BJ (cell line): ENCODE measurements at regions not wholly inside any gene's neighbourhood (a gene's known extent, or its start where the extent isn't known, plus 50 kb on each side); places are given as distances from the start of the nearest gene placed in this dataset.

Experiments used
- CTCF ChIA-PET: fragments of 350-600 bp; formaldehyde crosslinking; extraction: SDS; loops from one replicate; lab custom pipeline; 2021; ENCODE audit warnings: antibody characterized with exemption, inconsistent platforms; lab: Yijun Ruan, JAX
- POLR2A ChIA-PET: fragments of 300-600 bp; sonication (Branson Sonifier 250); formaldehyde crosslinking; extraction: SDS; loops from one replicate; lab custom pipeline; 2021; ENCODE audit warnings: antibody characterized with exemption; lab: Charles Lee
- DNase-seq: peaks from one replicate; pipeline ENCODE4 v3.0.0-alpha.2; 2011; ENCODE audit warnings: low read depth
- H3K27me3 ChIP-seq: 2 replicates; pipeline ENCODE4 v1.6.0; 2011; ENCODE audit warnings: low read length; ENCODE audit not compliant: control insufficient read depth, insufficient read depth
- H3K36me3 ChIP-seq: 2 replicates; pipeline ENCODE4 v1.5.1; 2011; ENCODE audit warnings: low read length; ENCODE audit not compliant: control insufficient read depth, insufficient read depth
- H3K4me3 ChIP-seq: 2 replicates; pipeline ENCODE4 v1.5.1; 2011; ENCODE audit warnings: low read depth, mild to moderate bottlenecking, control low read depth, low read length
- CTCF ChIP-seq: IDR thresholded peaks from 2 replicates; pipeline ENCODE4 v1.5.1; 2011; ENCODE audit warnings: low read depth, mild to moderate bottlenecking, control low read depth, inconsistent platforms, low read length, moderate library complexity; ENCODE audit not compliant: insufficient read depth

GRCh38 chr4:181968371-181968770 is 274.8 kb upstream of the TENM3 start:
- no peaks in the 10 kb centered on the region for H3K36me3 ChIP-seq
- DNase-seq: no peak
- TF ChIP-seq CTCF: no peak
- H3K4me3 ChIP-seq: no peak overlapping the region
- ChIA-PET CTCF (no interaction called here), POLR2A (no interaction called here)
- no peaks in the 10 kb centered on the region for H3K27me3 ChIP-seq

GRCh38 chr4:181969151-181969550 is 274.1 kb upstream of the TENM3 start:
- Histone ChIP-seq H3K4me3 (no peak overlapping the region), H3K36me3 (no peaks in the 10 kb centered on the region), H3K27me3 (no peaks in the 10 kb centered on the region)
- CTCF ChIA-PET: no interaction called here
- POLR2A ChIA-PET: no interaction called here
- no peak for TF ChIP-seq CTCF
- no peak for DNase-seq

- Histone ChIP-seq H3K36me3 (no peaks in the 10 kb centered on the region), H3K27me3 (no peaks in the 10 kb centered on the region), H3K4me3 (no peak overlapping the region)
- TF ChIP-seq CTCF: no peak
- DNase-seq: no peak
- CTCF ChIA-PET: interaction anchor here (1.6 kb wide), 1 partner anchor 9 kb away, joined by 3 read pairs; no protein-coding TSS in a partner anchor
- POLR2A ChIA-PET: no interaction called here
These were observed 272.8 kb upstream of the TENM3 start for GRCh38 chr4:181970366-181970765.

- CTCF ChIA-PET: interaction anchor here (1.0 kb wide), 1 partner anchor 70 kb away, joined by 3 read pairs; no protein-coding TSS in a partner anchor
- no peaks in the 10 kb centered on the region for H3K27me3 ChIP-seq
- H3K4me3 ChIP-seq: no peak overlapping the region
- POLR2A ChIA-PET: no interaction called here
- no peak for DNase-seq
- no peak for TF ChIP-seq CTCF
- no peaks in the 10 kb centered on the region for H3K36me3 ChIP-seq
These were observed 271.8 kb upstream of the TENM3 start for GRCh38 chr4:181971411-181971810.

GRCh38 chr4:181971973-181972372 is 271.2 kb upstream of the TENM3 start:
- POLR2A ChIA-PET: no interaction called here
- no peak for DNase-seq
- no peaks in the 10 kb centered on the region for H3K36me3 ChIP-seq
- no peaks in the 10 kb centered on the region for H3K27me3 ChIP-seq
- CTCF ChIA-PET: interaction anchor here (1.0 kb wide), 1 partner anchor 69 kb away, joined by 3 read pairs; no protein-coding TSS in a partner anchor
- TF ChIP-seq CTCF: no peak
- no peak overlapping the region for H3K4me3 ChIP-seq
